ENCODE measurements at regions not wholly inside any gene's neighbourhood (a gene's known extent, or its start where the extent isn't known, plus 50 kb on each side); places are given as distances from the start of the nearest gene placed in this dataset.

- H3K36me3 ChIP-seq (ENCODE audit: control insufficient read depth in 2 of 4, insufficient read depth in 4 of 4, low read length in 3 of 4), result no peaks in the 10 kb centered on the region
- H3K79me2 ChIP-seq (ENCODE audit: control insufficient read depth in 1 of 2, insufficient read depth in 2 of 2, low read length in 2 of 2), result no peaks in the 10 kb centered on the region
- no peaks in the 10 kb centered on the region for H3K27me3 ChIP-seq (replicated peaks in 1 of 4; ENCODE audit: control insufficient read depth in 3 of 4, extremely low read depth in 1 of 4, insufficient read depth in 3 of 4, low read length in 3 of 4)
- no peak overlapping the region for H4K8ac ChIP-seq (ENCODE audit: extremely low read depth, insufficient read depth, low read length)
- H3K14ac ChIP-seq (ENCODE audit: insufficient read length), result no peak overlapping the region
- H3K18ac ChIP-seq (ENCODE audit: extremely low read depth, low read length), result no peak overlapping the region
- no peak overlapping the region for H4K5ac ChIP-seq (ENCODE audit: insufficient read length, low read depth, low read length)
- H3K23me2 ChIP-seq (ENCODE audit: low read depth, low read length), result no peaks in the 10 kb centered on the region
- no peak overlapping the region for H2AK5ac ChIP-seq (ENCODE audit: low read depth, low read length)
- FAIRE-seq (no peak), DNase-seq (ENCODE audit: low read depth in 1 of 2, low spot score in 2 of 2) (no peak)
- H3K4me3 ChIP-seq (ENCODE audit: extremely low read depth in 1 of 4, insufficient read depth in 2 of 4, low read depth in 3 of 4, low read length in 4 of 4), result no peak overlapping the region
- H2BK20ac ChIP-seq (ENCODE audit: low read length), result no peak overlapping the region
- H3K9me3 ChIP-seq (ENCODE audit: insufficient read depth in 2 of 2, low read depth in 1 of 2, low read length in 1 of 2), result no peaks in the 10 kb centered on the region
- H2BK5ac ChIP-seq (ENCODE audit: low read depth, low read length), result no peak overlapping the region
- H3K27ac ChIP-seq (ENCODE audit: low read depth, low read length), result no peak overlapping the region
- H4K91ac ChIP-seq (replicated peaks; ENCODE audit: insufficient read length, low read length), result no peak overlapping the region
- TF ChIP-seq USF2 (IDR thresholded peaks at IDR 0.05; ENCODE audit: low read length), result no peak
- H3K23ac ChIP-seq (ENCODE audit: insufficient read length), result no peak overlapping the region
- no peaks in the 10 kb centered on the region for H4K20me1 ChIP-seq (replicated peaks in 1 of 2; ENCODE audit: control insufficient read depth in 1 of 2, insufficient read depth in 2 of 2, low read length in 2 of 2)
- no peak overlapping the region for H3K56ac ChIP-seq (replicated peaks; ENCODE audit: insufficient read length, low read depth, low read length)
- H2BK15ac ChIP-seq (ENCODE audit: low read length), result no peak overlapping the region
- no peak overlapping the region for H2BK120ac ChIP-seq (replicated peaks; ENCODE audit: low read depth, low read length)
- POLR2A ChIA-PET (ENCODE audit: partially characterized antibody), result interaction anchor here (0.6 kb wide), 1 partner anchor 151 kb away, joined by 3 read pairs; no protein-coding TSS in a partner anchor
- H3K4me2 ChIP-seq (ENCODE audit: insufficient read depth in 1 of 2, low read depth in 2 of 2, low read length in 2 of 2), result no peak overlapping the region
- no peaks in the 10 kb centered on the region for H3K79me1 ChIP-seq (ENCODE audit: low read depth, low read length)
- H2AFZ ChIP-seq (ENCODE audit: low read length), result no peak overlapping the region
- WGBS, 2 experiments (ENCODE audit: extremely low coverage in 1 of 2, insufficient coverage in 1 of 2, insufficient read length in 1 of 2, insufficient replicate concordance in 2 of 2, low coverage in 1 of 2, low lambda C conversion rate in 2 of 2, missing lambda C conversion rate in 1 of 2), result 92% methylated on average over 4 of the region's 4 CpGs; no CpG with 5 or more reads in 1 of the 2 experiments
- no peak overlapping the region for H3K4ac ChIP-seq (replicated peaks; ENCODE audit: insufficient read length, low read depth, low read length)
- no peak overlapping the region for H3K9ac ChIP-seq (replicated peaks in 1 of 4; ENCODE audit: extremely low read depth in 1 of 4, low read depth in 3 of 4, low read length in 3 of 4)
- no peaks in the 10 kb centered on the region for H3K4me1 ChIP-seq (replicated peaks in 1 of 4; ENCODE audit: control insufficient read depth in 3 of 4, insufficient read depth in 4 of 4, low read length in 3 of 4)
- CTCF ChIA-PET (ENCODE audit: partially characterized antibody), result interaction anchor here (0.6 kb wide), 1 partner anchor 490 kb away, joined by 3 read pairs; no protein-coding TSS in a partner anchor
- H2BK12ac ChIP-seq (ENCODE audit: low read depth, low read length), result no peak overlapping the region
These were observed 159.5 kb upstream of the BLID start for GRCh38 chr11:122275508-122275907.

All from H1 (cell line).